ENCODE measurements at regions not wholly inside any gene's neighbourhood (a gene's known extent, or its start where the extent isn't known, plus 50 kb on each side); places are given as distances from the start of the nearest gene placed in this dataset.
A peak's percentile ranks its signal among the peaks of the same experiment; 100 is the strongest.

DNA sequence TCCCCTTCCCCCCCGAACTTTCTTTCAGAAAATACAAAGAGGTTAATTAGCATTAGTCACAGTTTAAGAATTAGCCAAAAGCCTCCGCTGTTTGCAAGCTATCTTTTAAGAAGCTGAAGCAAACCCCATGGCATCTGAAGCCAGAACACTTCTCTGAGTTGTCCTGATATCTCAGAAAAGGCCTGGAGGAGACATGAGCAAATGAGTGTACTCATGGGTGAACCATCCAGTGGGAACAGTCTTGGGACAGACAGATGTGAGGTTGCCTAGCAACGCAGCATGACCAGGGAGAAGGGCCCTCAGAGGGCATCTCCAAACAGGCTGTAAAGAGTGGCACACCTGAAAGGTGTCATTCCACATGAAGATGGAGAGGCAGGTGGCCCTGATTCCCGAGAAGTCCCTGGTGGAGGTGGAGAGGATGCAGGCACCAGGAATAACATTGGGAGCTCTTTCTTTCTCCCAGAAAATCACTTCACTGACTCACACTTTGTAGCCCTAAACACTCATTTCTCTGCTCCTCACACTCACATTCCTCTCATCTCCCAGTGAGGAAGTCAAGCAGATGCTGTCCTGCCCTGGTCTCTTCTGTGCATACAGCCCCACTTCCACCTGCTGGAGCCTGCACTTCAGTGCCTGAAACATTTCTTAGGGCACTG lies 87.0 kb upstream of the TSHZ3 start:
- H3K4me1 ChIP-seq (replicated peaks in 1 of 4; ENCODE audit: control insufficient read depth in 3 of 4, insufficient read depth in 4 of 4, low read length in 3 of 4), result no peaks in the 10 kb centered on the region
- TF ChIP-seq, protein P1, sequence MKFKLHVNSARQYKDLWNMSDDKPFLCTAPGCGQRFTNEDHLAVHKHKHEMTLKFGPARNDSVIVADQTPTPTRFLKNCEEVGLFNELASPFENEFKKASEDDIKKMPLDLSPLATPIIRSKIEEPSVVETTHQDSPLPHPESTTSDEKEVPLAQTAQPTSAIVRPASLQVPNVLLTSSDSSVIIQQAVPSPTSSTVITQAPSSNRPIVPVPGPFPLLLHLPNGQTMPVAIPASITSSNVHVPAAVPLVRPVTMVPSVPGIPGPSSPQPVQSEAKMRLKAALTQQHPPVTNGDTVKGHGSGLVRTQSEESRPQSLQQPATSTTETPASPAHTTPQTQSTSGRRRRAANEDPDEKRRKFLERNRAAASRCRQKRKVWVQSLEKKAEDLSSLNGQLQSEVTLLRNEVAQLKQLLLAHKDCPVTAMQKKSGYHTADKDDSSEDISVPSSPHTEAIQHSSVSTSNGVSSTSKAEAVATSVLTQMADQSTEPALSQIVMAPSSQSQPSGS (IDR thresholded peaks at IDR 0.05; ENCODE audit: low read length), result no peak
- TF ChIP-seq CBX8 (IDR thresholded peaks at IDR 0.05; ENCODE audit: borderline replicate concordance, low read depth, low read length), result no peak
- TF ChIP-seq SUZ12 (IDR thresholded peaks at IDR 0.05; ENCODE audit: low read length), result no peak
- no peak for TF ChIP-seq RFX5 (IDR thresholded peaks at IDR 0.05; ENCODE audit: borderline replicate concordance, low read depth, low read length)
- no peak for TF ChIP-seq KDM1A (IDR thresholded peaks at IDR 0.05; ENCODE audit: borderline replicate concordance, low read length)
- TF ChIP-seq, protein P2, sequence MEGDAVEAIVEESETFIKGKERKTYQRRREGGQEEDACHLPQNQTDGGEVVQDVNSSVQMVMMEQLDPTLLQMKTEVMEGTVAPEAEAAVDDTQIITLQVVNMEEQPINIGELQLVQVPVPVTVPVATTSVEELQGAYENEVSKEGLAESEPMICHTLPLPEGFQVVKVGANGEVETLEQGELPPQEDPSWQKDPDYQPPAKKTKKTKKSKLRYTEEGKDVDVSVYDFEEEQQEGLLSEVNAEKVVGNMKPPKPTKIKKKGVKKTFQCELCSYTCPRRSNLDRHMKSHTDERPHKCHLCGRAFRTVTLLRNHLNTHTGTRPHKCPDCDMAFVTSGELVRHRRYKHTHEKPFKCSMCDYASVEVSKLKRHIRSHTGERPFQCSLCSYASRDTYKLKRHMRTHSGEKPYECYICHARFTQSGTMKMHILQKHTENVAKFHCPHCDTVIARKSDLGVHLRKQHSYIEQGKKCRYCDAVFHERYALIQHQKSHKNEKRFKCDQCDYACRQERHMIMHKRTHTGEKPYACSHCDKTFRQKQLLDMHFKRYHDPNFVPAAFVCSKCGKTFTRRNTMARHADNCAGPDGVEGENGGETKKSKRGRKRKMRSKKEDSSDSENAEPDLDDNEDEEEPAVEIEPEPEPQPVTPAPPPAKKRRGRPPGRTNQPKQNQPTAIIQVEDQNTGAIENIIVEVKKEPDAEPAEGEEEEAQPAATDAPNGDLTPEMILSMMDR (IDR thresholded peaks at IDR 0.05; ENCODE audit: control extremely low read depth in 1 of 3, insufficient read depth in 1 of 3, low read depth in 1 of 3, low read length in 3 of 3), result no peak
- TF ChIP-seq EGR1 (IDR thresholded peaks at IDR 0.05; ENCODE audit: borderline replicate concordance, low read depth, low read length), result no peak
- TF ChIP-seq GABPA (IDR thresholded peaks at IDR 0.05; ENCODE audit: borderline replicate concordance, insufficient read depth, low read length), result no peak
- TF ChIP-seq CHD1 (IDR thresholded peaks at IDR 0.05; ENCODE audit: low read depth, low read length), result no peak

More for the DNA sequence above, 87.0 kb upstream of the TSHZ3 start:
- Histone ChIP-seq H2AK5ac (ENCODE audit: low read depth, low read length) (no peak overlapping the region), H3K4me2 (ENCODE audit: insufficient read depth in 1 of 2, low read depth in 2 of 2, low read length in 2 of 2) (no peak overlapping the region), H3K9ac (replicated peaks in 1 of 4; ENCODE audit: extremely low read depth in 1 of 4, low read depth in 3 of 4, low read length in 3 of 4) (no peak overlapping the region), H4K8ac (ENCODE audit: extremely low read depth, insufficient read depth, low read length) (no peak overlapping the region), H3K56ac (replicated peaks; ENCODE audit: insufficient read length, low read depth, low read length) (no peak overlapping the region), H2AFZ (ENCODE audit: low read length) (0 out of 2 replicates have a peak overlapping the region, but pooled peaks have one; percentile 62), H3K18ac (ENCODE audit: extremely low read depth, low read length) (no peak overlapping the region), H2BK5ac (ENCODE audit: low read depth, low read length) (no peak overlapping the region), H3K23ac (ENCODE audit: insufficient read length) (no peak overlapping the region), H4K20me1 (replicated peaks in 1 of 2; ENCODE audit: control insufficient read depth in 1 of 2, insufficient read depth in 2 of 2, low read length in 2 of 2) (no peaks in the 10 kb centered on the region), H2BK120ac (replicated peaks; ENCODE audit: low read depth, low read length) (no peak overlapping the region), H3K36me3 (ENCODE audit: control insufficient read depth in 2 of 4, insufficient read depth in 4 of 4, low read length in 3 of 4) (no peaks in the 10 kb centered on the region), H3K79me1 (ENCODE audit: low read depth, low read length) (no peaks in the 10 kb centered on the region), H4K91ac (replicated peaks; ENCODE audit: insufficient read length, low read length) (no peak overlapping the region), H3K14ac (ENCODE audit: insufficient read length) (no peak overlapping the region), H3K4me3 (ENCODE audit: extremely low read depth in 1 of 4, insufficient read depth in 2 of 4, low read depth in 3 of 4, low read length in 4 of 4) (no peak overlapping the region), H3K27ac (ENCODE audit: low read depth, low read length) (no peak overlapping the region), H3K23me2 (ENCODE audit: low read depth, low read length) (no peaks in the 10 kb centered on the region), H2BK15ac (ENCODE audit: low read length) (no peak overlapping the region), H2BK20ac (ENCODE audit: low read length) (no peak overlapping the region; the same call in 1 of the 2 replicates), H4K5ac (ENCODE audit: insufficient read length, low read depth, low read length) (no peak overlapping the region), H3K4ac (replicated peaks; ENCODE audit: insufficient read length, low read depth, low read length) (no peak overlapping the region), H2BK12ac (ENCODE audit: low read depth, low read length) (no peak overlapping the region), H3K9me3 (ENCODE audit: insufficient read depth in 2 of 2, low read depth in 1 of 2, low read length in 1 of 2) (peaks cover 0 to 6% of the 10 kb centered on the region in 2 experiments; a peak in 2 of 4 replicates), H3K27me3 (replicated peaks in 1 of 4; ENCODE audit: control insufficient read depth in 3 of 4, extremely low read depth in 1 of 4, insufficient read depth in 3 of 4, low read length in 3 of 4) (no peaks in the 10 kb centered on the region; a peak in 1 of 7 replicates), H3K79me2 (ENCODE audit: control insufficient read depth in 1 of 2, insufficient read depth in 2 of 2, low read length in 2 of 2) (no peaks in the 10 kb centered on the region)
- ChIA-PET POLR2A (ENCODE audit: partially characterized antibody) (no interaction called here), CTCF (ENCODE audit: partially characterized antibody) (no interaction called here)
- no peak for FAIRE-seq
- DNase-seq (ENCODE audit: low read depth in 1 of 2, low spot score in 2 of 2), result peak in 1 of 2 experiments; percentile 24
- WGBS, 2 experiments (ENCODE audit: extremely low coverage in 1 of 2, insufficient coverage in 1 of 2, insufficient read length in 1 of 2, insufficient replicate concordance in 2 of 2, low coverage in 1 of 2, low lambda C conversion rate in 2 of 2, missing lambda C conversion rate in 1 of 2), result 88% methylated on average over 4 of the region's 4 CpGs; no CpG with 5 or more reads in 1 of the 2 experiments
